Small intestine (tissue), 7 donors: ENCODE measurements at regions not wholly inside any gene's neighbourhood (a gene's known extent, or its start where the extent isn't known, plus 50 kb on each side); places are given as distances from the start of the nearest gene placed in this dataset.

Experiments used
- DNase-seq, 2 donors: peaks; one replicate each; pipeline versions ENCODE4 v3.0.0 to v3.0.0-alpha.2; 2013
- FAIRE-seq: peaks from 2 replicates; lab custom pipeline; 2012; peaks lifted over from hg19 to GRCh38; lab: Jason Lieb, UNC
- H3K27ac ChIP-seq, 3 donors: one replicate each; pipeline ENCODE4 v1.5.1; 2013; ENCODE audit warnings: low read length in 2 of 3, mild to moderate bottlenecking in 2 of 3, control low read depth in 1 of 3, inconsistent platforms in 1 of 3, low read depth in 1 of 3, moderate library complexity in 1 of 3
- H3K27me3 ChIP-seq, 3 donors: one replicate each; pipeline ENCODE4 v1.6.1; 2013; ENCODE audit warnings: low read length in 3 of 3, inconsistent platforms in 1 of 3; ENCODE audit not compliant: control insufficient read depth in 3 of 3, insufficient read depth in 3 of 3
- H3K36me3 ChIP-seq, 3 donors: one replicate each; pipeline ENCODE4 v1.6.1; 2013; ENCODE audit warnings: low read length in 3 of 3, inconsistent platforms in 1 of 3, low read depth in 1 of 3, mild to moderate bottlenecking in 1 of 3, moderate library complexity in 1 of 3; ENCODE audit not compliant: control insufficient read depth in 3 of 3, insufficient read depth in 2 of 3
- H3K4me1 ChIP-seq, 3 donors: one replicate each; pipeline ENCODE4 v1.6.1; 2013; ENCODE audit warnings: low read length in 2 of 3, inconsistent platforms in 1 of 3, low read depth in 1 of 3, mild to moderate bottlenecking in 1 of 3, moderate library complexity in 1 of 3; ENCODE audit not compliant: control insufficient read depth in 3 of 3, insufficient read depth in 2 of 3
- H3K4me3 ChIP-seq, 3 donors: one replicate each; pipeline ENCODE4 v1.5.1; 2013; ENCODE audit warnings: low read length in 3 of 3, control low read depth in 1 of 3, inconsistent platforms in 1 of 3, low read depth in 1 of 3, mild to moderate bottlenecking in 1 of 3, moderate library complexity in 1 of 3
- H3K9me3 ChIP-seq, 2 donors: one replicate each; pipeline ENCODE4 v1.6.1; 2013; ENCODE audit warnings: low read depth in 1 of 2, low read length in 1 of 2; ENCODE audit not compliant: control insufficient read depth in 2 of 2, insufficient read depth in 1 of 2
- WGBS, 3 donors: extraction: QIAGEN DNeasy Blood & Tissue Kit; methylation state at CpG; one replicate each; pipeline ENCODE4 v1.1.7; 2013; 5-methylcytosine and 5-hydroxymethylcytosine counted together
- donor health status: healthy with polysubstance abuse.
- donor health status: control.
- donor health status: control.
- donor health status: Bipolar disorder and iron deficiency.
- donor health status: healthy.

DNA sequence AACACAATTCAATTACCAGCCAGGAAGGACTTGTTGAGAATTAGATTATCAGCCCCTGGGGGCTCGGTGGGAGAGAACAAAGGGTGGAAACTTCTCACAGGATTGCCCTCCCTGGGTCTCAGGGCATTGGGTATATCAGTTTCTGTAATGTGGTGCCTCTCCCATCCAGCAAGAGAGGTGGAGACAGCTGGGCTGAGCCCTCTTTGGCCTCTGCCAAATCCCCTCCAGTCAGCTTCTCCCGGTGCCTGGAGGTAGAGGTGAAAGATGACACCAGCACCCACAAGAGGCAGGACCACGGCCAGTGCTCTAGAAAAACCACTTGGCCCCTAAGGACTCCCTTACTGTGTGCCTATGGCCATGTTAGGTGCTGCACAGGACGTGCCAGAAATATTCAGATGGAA is 179.7 kb downstream of the HAUS1 start:
- no peaks in the 10 kb centered on the region for H3K9me3 ChIP-seq
- H3K4me3 ChIP-seq = no peak overlapping the region
- no peaks in the 10 kb centered on the region for H3K4me1 ChIP-seq
- WGBS, 3 donors = 45 to 67% (median 51%) methylated on average over 4 of the region's 4 CpGs
- no peak overlapping the region for H3K27ac ChIP-seq
- FAIRE-seq = no peak
- no peak for DNase-seq
- no peaks in the 10 kb centered on the region for H3K36me3 ChIP-seq
- H3K27me3 ChIP-seq = no peaks in the 10 kb centered on the region

DNA sequence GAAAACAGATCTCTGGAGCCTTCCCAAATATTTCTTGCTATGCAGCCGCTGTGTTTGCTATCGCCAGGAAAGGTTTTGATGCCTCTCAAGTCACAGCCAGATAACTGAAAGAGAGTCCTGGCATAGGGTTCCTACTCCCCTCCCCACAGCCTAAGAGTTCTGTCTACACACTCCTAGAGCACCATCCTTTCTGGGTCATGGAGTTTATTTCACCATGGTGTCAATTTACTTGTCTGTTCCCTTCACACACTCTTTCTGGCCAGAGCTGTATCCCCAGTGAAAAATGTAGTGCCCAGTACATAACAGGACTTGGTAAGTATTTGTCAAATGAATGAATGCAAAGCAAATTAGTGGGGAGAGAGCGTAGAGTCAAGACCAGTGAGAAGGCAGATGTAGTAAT is 185.3 kb downstream of the HAUS1 start:
- Histone ChIP-seq H3K4me1 (no peaks in the 10 kb centered on the region), H3K27me3 (no peaks in the 10 kb centered on the region), H3K36me3 (no peaks in the 10 kb centered on the region), H3K4me3 (no peak overlapping the region), H3K9me3 (no peaks in the 10 kb centered on the region), H3K27ac (no peak overlapping the region)
- DNase-seq (no peak), FAIRE-seq (no peak)
- 91 to 99% (median 94%) methylated on average over 3 of the region's 3 CpGs for WGBS, 3 donors

- H3K27ac ChIP-seq = no peak overlapping the region
- no peak overlapping the region for H3K4me3 ChIP-seq
- no peaks in the 10 kb centered on the region for H3K36me3 ChIP-seq
- FAIRE-seq (no peak), DNase-seq (no peak)
- no peaks in the 10 kb centered on the region for H3K9me3 ChIP-seq
- 75 to 86% (median 80%) methylated on average over 4 of the region's 4 CpGs for WGBS, 3 donors
- H3K4me1 ChIP-seq = no peaks in the 10 kb centered on the region
- H3K27me3 ChIP-seq = no peaks in the 10 kb centered on the region
Observed at GRCh38 chr18:46289931-46290330, 185.7 kb downstream of the HAUS1 start.

- no peaks in the 10 kb centered on the region for H3K4me1 ChIP-seq
- H3K27me3 ChIP-seq = no peaks in the 10 kb centered on the region
- no peak for FAIRE-seq
- DNase-seq = no peak
- H3K9me3 ChIP-seq = no peaks in the 10 kb centered on the region
- no peak overlapping the region for H3K4me3 ChIP-seq
- no peaks in the 10 kb centered on the region for H3K36me3 ChIP-seq
- no peak overlapping the region for H3K27ac ChIP-seq
- WGBS, 3 donors = 84 to 89% (median 85%) methylated on average over 9 of the region's 9 CpGs
Observed at GRCh38 chr18:46290440-46291020, 186.3 kb downstream of the HAUS1 start.

GRCh38 chr18:46291149-46291548 is 187.0 kb downstream of the HAUS1 start:
- WGBS, 3 donors = 82 to 94% (median 94%) methylated on average over 4 of the region's 4 CpGs
- Histone ChIP-seq H3K27me3 (no peaks in the 10 kb centered on the region), H3K4me3 (no peak overlapping the region), H3K4me1 (no peaks in the 10 kb centered on the region), H3K36me3 (no peaks in the 10 kb centered on the region), H3K27ac (no peak overlapping the region), H3K9me3 (no peaks in the 10 kb centered on the region)
- no peak for DNase-seq
- no peak for FAIRE-seq

DNA sequence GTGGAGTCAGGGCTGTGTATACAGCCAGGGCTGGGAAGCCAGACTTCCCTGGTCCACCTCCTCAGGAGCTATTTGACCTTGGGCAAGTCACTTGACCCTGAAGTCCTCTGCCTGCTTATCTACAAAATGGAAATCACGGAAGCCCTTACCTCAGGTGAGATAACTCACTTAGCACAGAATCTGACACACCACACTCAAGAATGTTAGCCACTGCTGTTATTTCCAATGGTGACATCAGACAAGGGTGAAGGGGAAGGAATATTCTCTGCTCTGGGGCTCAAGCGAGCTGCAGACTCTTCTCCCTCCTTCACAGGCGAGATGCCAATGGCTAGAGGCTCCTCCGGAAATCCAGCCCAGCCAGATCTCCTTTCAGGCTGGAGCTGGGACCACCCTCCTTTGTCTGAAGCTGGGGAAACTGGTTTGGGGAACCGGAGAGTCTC is 189.6 kb downstream of the HAUS1 start:
- H3K27me3 ChIP-seq = no peaks in the 10 kb centered on the region
- no peak overlapping the region for H3K4me3 ChIP-seq
- no peaks in the 10 kb centered on the region for H3K9me3 ChIP-seq
- FAIRE-seq (no peak), DNase-seq (no peak)
- H3K4me1 ChIP-seq = no peaks in the 10 kb centered on the region
- H3K27ac ChIP-seq = no peak overlapping the region
- no peaks in the 10 kb centered on the region for H3K36me3 ChIP-seq
- 47 to 68% (median 63%) methylated on average over 5 of the region's 5 CpGs for WGBS, 3 donors

GRCh38 chr18:46294318-46294717 is 190.1 kb downstream of the HAUS1 start:
- H3K27ac ChIP-seq = no peak overlapping the region
- H3K36me3 ChIP-seq = no peaks in the 10 kb centered on the region
- H3K4me1 ChIP-seq = no peaks in the 10 kb centered on the region
- WGBS, 3 donors = 90 to 94% (median 91%) methylated on average over 3 of the region's 3 CpGs
- no peak overlapping the region for H3K4me3 ChIP-seq
- FAIRE-seq (no peak), DNase-seq (no peak)
- no peaks in the 10 kb centered on the region for H3K27me3 ChIP-seq
- H3K9me3 ChIP-seq = no peaks in the 10 kb centered on the region

DNA sequence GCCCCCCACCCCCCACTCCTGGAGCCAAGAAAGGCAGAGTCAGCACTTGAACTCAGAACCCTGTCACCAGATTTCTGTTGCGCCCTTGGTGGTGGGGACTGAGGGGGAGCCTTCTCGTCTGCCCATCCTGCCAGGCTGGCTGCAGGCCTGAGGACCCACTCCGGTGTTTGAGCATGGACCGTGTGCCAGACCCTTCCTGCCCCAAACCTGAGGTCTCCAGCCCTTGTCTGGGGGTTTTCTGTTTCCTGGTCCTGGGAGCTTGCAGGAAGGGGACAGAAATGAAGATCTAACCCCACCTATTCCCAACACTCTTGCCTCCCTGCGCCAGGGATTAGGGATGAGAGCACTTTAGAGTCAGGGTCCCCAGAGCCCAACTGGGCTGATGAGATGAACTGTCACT is 190.6 kb downstream of the HAUS1 start:
- 92 to 98% (median 96%) methylated on average over 5 of the region's 5 CpGs for WGBS, 3 donors
- Histone ChIP-seq H3K4me1 (no peaks in the 10 kb centered on the region), H3K9me3 (no peaks in the 10 kb centered on the region), H3K4me3 (no peak overlapping the region), H3K27me3 (no peaks in the 10 kb centered on the region), H3K27ac (no peak overlapping the region), H3K36me3 (no peaks in the 10 kb centered on the region)
- FAIRE-seq (no peak), DNase-seq (no peak)

GRCh38 chr18:46295416-46295815 is 191.2 kb downstream of the HAUS1 start:
- Histone ChIP-seq H3K4me3 (no peak overlapping the region), H3K27me3 (no peaks in the 10 kb centered on the region), H3K36me3 (no peaks in the 10 kb centered on the region), H3K9me3 (no peaks in the 10 kb centered on the region), H3K27ac (no peak overlapping the region), H3K4me1 (no peaks in the 10 kb centered on the region)
- 75 to 82% (median 75%) methylated on average over 7 of the region's 7 CpGs for WGBS, 3 donors
- DNase-seq (no peak), FAIRE-seq (no peak)
